Prostate gland (tissue), 2 donors: ENCODE measurements at regions not wholly inside any gene's neighbourhood (a gene's known extent, or its start where the extent isn't known, plus 50 kb on each side); places are given as distances from the start of the nearest gene placed in this dataset.

Experiments
- DNase-seq: peaks from one replicate; pipeline ENCODE4 v3.0.0-alpha.2; 2019; ENCODE audit warnings: low spot score
- H3K27ac ChIP-seq, 2 donors: fragments of 200-600 bp; sonication (generic); 2 replicates each; pipeline ENCODE4 v1.5.1; 2017 to 2019
- H3K27me3 ChIP-seq: fragments of 200-600 bp; sonication (generic); replicated peaks from 2 replicates; pipeline ENCODE4 v1.5.1; 2019; ENCODE audit not compliant: insufficient read depth
- H3K36me3 ChIP-seq, 2 donors: fragments of 200-600 bp; sonication (generic); 1 replicate in 1 of 2; 2 replicates in 1 of 2; pipeline versions ENCODE4 v1.5.1 to v1.8.1; 2017 to 2019
- H3K4me1 ChIP-seq: fragments of 200-600 bp; sonication (generic); replicated peaks from 2 replicates; pipeline ENCODE4 v1.5.1; 2019
- H3K4me3 ChIP-seq, 2 donors: fragments of 200-600 bp; sonication (generic); 2 replicates each; pipeline ENCODE4 v1.5.1; 2017 to 2019
- H3K9me3 ChIP-seq: fragments of 200-600 bp; sonication (generic); 2 replicates; pipeline ENCODE4 v1.5.1; 2017
- POLR2A ChIP-seq: fragments of 450-650 bp; IDR thresholded peaks from one replicate; pipeline ENCODE4 v1.6.1; 2016; ENCODE audit warnings: antibody characterized with exemption, mild to moderate bottlenecking
- POLR2AphosphoS5 ChIP-seq: sonication (generic); formaldehyde crosslinking; IDR thresholded peaks from one replicate; pipeline ENCODE4 v1.6.1; 2017; ENCODE audit warnings: antibody characterized with exemption
- WGBS: methylation state at CpG from one replicate; pipeline ENCODE4 v1.1.5; 2018; 5-methylcytosine and 5-hydroxymethylcytosine counted together
- intact Hi-C: fragments of 100-400 bp; cut with DNase I; formaldehyde crosslinking; loops from one replicate; pipeline ENCODE4 v1.14.2; 2022
- TF ChIP-seq, protein P1 (sequence below), 4 experiments: fragments of 200-600 bp in 2 of 4; fragments of 450-650 bp in 2 of 4; sonication (generic) in 2 of 4; IDR thresholded peaks; 1 replicate in 3 of 4; 2 replicates in 1 of 4; pipeline ENCODE4 v1.5.1; 2016 to 2019; ENCODE audit warnings: antibody characterized with exemption in 4 of 4, mild to moderate bottlenecking in 2 of 4, moderate library complexity in 2 of 4

DNA sequence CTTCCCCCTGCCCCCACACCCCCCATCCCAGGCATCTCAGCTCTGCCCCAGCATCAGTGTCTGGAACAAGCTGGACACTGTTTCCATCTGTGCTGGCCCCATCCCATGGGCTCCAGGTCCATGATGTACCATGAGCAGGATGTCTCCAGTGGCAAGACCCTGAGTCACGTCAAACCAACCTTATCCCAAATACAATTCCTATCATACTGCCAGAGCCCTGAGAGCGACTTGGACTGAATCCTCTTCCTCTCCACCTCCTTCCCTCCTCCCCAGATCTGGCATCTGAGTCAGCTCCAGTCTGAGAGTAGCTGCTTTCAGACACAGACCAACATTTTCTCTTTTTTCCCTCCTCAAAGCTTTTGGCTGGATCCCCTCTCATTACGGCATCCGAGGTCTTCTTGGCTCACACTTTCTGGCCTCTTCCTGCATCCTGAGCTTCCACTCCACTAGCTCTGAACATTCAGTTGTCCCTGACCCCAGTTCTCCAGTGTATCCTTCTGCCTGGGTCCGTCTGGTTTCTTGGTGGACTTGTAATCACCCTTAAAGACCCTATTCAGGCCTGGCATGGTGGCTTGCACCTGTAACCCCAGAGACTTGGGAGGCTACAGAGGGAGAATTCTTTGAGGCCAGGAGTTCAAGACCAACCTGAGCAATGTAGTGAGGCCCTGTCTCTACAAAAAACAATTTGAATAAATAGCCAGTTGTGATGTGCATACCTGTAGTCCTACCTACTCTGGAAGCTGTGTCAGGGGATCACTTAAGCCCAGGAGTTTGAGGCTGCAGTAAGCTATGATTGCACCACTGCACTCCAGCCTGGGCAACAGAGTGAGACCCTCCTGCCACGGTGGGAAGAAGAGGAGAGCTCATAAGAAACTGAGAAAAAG lies 68.3 kb downstream of the ACKR3 start:
- no peak for DNase-seq
- no peak for TF ChIP-seq POLR2AphosphoS5
- TF ChIP-seq POLR2A, result no peak
- intact Hi-C loops, result no loop called here
- WGBS, result 60% methylated on average over 6 of the region's 6 CpGs
- Histone ChIP-seq H3K9me3 (no peaks in the 10 kb centered on the region), H3K36me3 (no peaks in the 10 kb centered on the region), H3K27ac (no peak overlapping the region), H3K4me1 (no peaks in the 10 kb centered on the region), H3K27me3 (no peaks in the 10 kb centered on the region), H3K4me3 (no peak overlapping the region)

DNA sequence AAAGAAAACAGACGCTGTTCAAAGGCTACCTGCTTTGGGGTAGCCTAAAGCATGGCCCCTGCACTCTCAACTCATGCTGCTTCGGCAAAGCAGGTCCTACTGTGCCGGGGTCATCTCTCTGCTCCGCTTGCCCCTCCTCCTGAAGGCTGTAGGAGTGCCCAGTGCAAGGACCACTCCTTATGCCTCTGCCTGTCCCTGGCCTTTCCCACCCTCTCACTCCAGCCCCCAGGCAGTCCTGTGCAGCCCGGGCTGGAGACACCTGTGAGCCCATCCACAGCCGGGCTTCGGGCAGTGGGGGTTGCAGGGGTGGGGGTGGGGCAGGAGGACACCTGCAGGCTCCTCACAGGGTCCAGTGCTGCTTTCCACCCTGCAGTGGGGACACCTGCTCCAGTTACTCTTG lies 69.1 kb downstream of the ACKR3 start:
- no peak for DNase-seq

DNA sequence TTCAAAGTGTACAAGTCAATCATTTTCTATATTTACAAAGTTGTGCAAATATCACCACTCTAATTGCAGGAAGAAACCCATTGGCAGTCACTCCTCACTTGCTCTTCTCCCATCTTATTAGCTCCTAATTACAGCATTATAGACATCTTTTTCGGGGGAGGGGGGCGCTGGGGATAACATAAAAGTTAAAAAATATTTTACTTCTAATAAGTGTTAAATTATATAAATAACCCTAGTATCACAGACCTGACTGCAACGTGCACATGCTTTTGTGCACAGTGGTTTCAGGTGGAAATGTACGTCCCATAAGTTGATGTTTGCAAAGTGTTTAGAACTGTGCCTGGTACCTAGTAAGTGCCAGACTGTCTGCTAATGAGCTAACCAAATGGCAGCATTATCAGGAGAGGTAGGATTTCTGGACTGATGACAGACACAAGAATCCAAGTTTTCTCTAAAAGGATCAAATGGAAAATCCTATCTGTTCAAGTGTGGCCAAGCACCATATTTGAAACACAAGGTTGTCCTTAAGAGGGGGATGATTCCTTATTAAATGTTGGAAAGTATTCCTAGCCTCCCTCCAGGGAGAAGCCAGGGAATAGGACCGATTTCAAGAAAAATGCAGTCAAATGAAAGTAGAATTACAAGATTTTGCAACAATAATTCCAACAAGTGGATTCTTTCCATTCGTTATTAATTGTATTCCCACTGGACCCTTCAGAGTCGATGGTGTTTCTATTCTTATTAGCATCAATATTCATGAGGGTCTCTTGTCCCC lies 70.0 kb downstream of the ACKR3 start:
- intact Hi-C loops, result loop anchor here (5.0 kb wide), 1 partner anchor 62 kb away; no protein-coding TSS in a partner anchor
- Histone ChIP-seq H3K36me3 (no peaks in the 10 kb centered on the region), H3K4me3 (no peak overlapping the region), H3K27ac (no peak overlapping the region), H3K4me1 (no peaks in the 10 kb centered on the region), H3K9me3 (no peaks in the 10 kb centered on the region), H3K27me3 (no peaks in the 10 kb centered on the region)
- no peak for DNase-seq
- TF ChIP-seq, protein P1, sequence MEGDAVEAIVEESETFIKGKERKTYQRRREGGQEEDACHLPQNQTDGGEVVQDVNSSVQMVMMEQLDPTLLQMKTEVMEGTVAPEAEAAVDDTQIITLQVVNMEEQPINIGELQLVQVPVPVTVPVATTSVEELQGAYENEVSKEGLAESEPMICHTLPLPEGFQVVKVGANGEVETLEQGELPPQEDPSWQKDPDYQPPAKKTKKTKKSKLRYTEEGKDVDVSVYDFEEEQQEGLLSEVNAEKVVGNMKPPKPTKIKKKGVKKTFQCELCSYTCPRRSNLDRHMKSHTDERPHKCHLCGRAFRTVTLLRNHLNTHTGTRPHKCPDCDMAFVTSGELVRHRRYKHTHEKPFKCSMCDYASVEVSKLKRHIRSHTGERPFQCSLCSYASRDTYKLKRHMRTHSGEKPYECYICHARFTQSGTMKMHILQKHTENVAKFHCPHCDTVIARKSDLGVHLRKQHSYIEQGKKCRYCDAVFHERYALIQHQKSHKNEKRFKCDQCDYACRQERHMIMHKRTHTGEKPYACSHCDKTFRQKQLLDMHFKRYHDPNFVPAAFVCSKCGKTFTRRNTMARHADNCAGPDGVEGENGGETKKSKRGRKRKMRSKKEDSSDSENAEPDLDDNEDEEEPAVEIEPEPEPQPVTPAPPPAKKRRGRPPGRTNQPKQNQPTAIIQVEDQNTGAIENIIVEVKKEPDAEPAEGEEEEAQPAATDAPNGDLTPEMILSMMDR (IDR thresholded peaks at IDR 0.05), result no peak
- TF ChIP-seq POLR2A (no peak), POLR2AphosphoS5 (no peak)
- 82% methylated on average over 7 of the region's 7 CpGs for WGBS

More for the DNA sequence above, 69.1 kb downstream of the ACKR3 start:
- Histone ChIP-seq H3K27ac (no peak overlapping the region), H3K9me3 (no peaks in the 10 kb centered on the region), H3K4me3 (no peak overlapping the region), H3K27me3 (no peaks in the 10 kb centered on the region), H3K4me1 (no peaks in the 10 kb centered on the region), H3K36me3 (no peaks in the 10 kb centered on the region)
- TF ChIP-seq POLR2AphosphoS5, result no peak
- TF ChIP-seq, protein P1 (IDR thresholded peaks at IDR 0.05), result no peak
- no peak for TF ChIP-seq POLR2A
- intact Hi-C loops, result no loop called here
- 91% methylated on average over 7 of the region's 7 CpGs for WGBS

DNA sequence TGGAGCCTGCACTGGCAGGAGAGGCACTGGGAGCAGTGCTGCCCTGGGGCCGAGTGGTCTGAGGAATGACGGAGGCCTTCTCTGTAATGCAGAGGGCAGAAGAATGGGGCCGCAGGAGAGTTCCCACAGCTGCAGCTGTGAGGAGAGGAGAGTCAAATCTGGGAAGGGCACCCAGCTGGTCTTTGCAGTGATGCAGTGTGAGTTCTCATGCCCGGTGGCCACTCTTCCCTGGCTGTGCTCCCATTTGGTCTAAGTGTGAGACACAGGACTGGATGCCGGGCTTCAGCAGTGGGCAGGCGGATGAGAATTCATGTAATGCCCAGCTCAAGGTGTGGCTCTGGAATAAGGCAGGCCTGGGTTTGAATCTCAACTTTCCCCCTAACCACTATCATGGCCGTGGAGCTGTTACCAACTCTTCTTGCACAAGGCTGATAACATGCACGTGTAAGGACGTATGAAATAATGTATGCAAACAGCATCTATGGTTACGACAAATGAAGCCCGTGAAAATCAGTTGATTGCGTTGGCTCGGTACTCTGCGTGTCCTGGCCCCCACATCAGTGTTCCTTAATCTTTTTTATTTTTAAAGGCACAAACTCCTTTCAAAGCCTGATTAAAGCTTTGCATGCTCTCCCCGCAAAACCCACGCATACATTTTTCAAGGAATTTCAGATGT lies 71.6 kb downstream of the ACKR3 start:
- intact Hi-C loops, result loop anchor here (5.0 kb wide), 1 partner anchor 64 kb away; no protein-coding TSS in a partner anchor
- Histone ChIP-seq H3K4me1 (no peaks in the 10 kb centered on the region), H3K4me3 (no peak overlapping the region), H3K9me3 (no peaks in the 10 kb centered on the region), H3K36me3 (no peaks in the 10 kb centered on the region), H3K27me3 (no peaks in the 10 kb centered on the region), H3K27ac (no peak overlapping the region)
- WGBS, result 89% methylated on average over 16 of the region's 16 CpGs
- DNase-seq, result no peak
- TF ChIP-seq POLR2A (no peak), POLR2AphosphoS5 (no peak)
- TF ChIP-seq, protein P1 (IDR thresholded peaks at IDR 0.05), result no peak

DNA sequence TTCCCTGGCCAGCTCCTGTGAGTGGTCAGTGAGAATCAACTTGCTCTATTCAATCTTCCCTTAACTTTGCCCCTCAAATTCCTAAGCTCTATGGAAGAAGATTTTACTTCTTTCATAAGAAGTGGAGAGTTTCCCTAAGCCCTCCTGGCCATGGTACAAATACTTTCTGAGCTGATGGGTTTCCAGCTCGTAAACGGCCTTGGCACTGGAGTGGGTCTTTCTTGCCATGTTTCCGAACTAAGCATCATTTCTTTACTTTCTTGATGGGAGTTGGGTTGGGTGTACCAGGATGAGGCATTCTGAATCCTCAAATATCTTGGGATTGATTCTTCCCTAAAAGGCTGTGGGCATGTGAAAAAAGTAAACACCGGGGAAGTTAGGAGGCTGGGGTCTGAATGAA lies 72.5 kb downstream of the ACKR3 start:
- Histone ChIP-seq H3K27ac (peak overlapping the region in 1 of 2 donors; percentile 9), H3K9me3 (no peaks in the 10 kb centered on the region), H3K4me3 (no peak overlapping the region), H3K36me3 (no peaks in the 10 kb centered on the region), H3K27me3 (no peaks in the 10 kb centered on the region), H3K4me1 (no peaks in the 10 kb centered on the region)
- DNase-seq, result no peak
- intact Hi-C loops, result loop anchor here (5.0 kb wide), 1 partner anchor 65 kb away; no protein-coding TSS in a partner anchor
- TF ChIP-seq, protein P1 (IDR thresholded peaks at IDR 0.05), result no peak
- TF ChIP-seq POLR2AphosphoS5, result no peak
- no peak for TF ChIP-seq POLR2A
- 56% methylated on average over 4 of the region's 4 CpGs for WGBS
